Neural cell (in vitro differentiated cells): ENCODE measurements at regions not wholly inside any gene's neighbourhood (a gene's known extent, or its start where the extent isn't known, plus 50 kb on each side); places are given as distances from the start of the nearest gene placed in this dataset.
A peak's percentile ranks its signal among the peaks of the same experiment; 100 is the strongest.

Source experiments
- EP300 ChIP-seq: fragments of 450-650 bp; conservative IDR thresholded peaks from 2 replicates; pipeline ENCODE4 v1.6.1; 2014; ENCODE audit warnings: antibody characterized with exemption, mild to moderate bottlenecking, moderate library complexity; ENCODE audit not compliant: poor library complexity, severe bottlenecking
- POLR2AphosphoS5 ChIP-seq: IDR thresholded peaks from 2 replicates; pipeline ENCODE4 v1.6.1; 2012
- RAD21 ChIP-seq: fragments of 450-650 bp; conservative IDR thresholded peaks from 2 replicates; pipeline ENCODE4 v1.6.1; 2014; ENCODE audit warnings: antibody characterized with exemption, mild to moderate bottlenecking, moderate library complexity
- TF ChIP-seq, protein P1 (sequence below): fragments of 450-650 bp; IDR thresholded peaks from 2 replicates; pipeline ENCODE4 v1.5.1; 2014; ENCODE audit warnings: antibody characterized with exemption, mild to moderate bottlenecking, moderate library complexity; ENCODE audit not compliant: poor library complexity, severe bottlenecking

- TF ChIP-seq, protein P1, sequence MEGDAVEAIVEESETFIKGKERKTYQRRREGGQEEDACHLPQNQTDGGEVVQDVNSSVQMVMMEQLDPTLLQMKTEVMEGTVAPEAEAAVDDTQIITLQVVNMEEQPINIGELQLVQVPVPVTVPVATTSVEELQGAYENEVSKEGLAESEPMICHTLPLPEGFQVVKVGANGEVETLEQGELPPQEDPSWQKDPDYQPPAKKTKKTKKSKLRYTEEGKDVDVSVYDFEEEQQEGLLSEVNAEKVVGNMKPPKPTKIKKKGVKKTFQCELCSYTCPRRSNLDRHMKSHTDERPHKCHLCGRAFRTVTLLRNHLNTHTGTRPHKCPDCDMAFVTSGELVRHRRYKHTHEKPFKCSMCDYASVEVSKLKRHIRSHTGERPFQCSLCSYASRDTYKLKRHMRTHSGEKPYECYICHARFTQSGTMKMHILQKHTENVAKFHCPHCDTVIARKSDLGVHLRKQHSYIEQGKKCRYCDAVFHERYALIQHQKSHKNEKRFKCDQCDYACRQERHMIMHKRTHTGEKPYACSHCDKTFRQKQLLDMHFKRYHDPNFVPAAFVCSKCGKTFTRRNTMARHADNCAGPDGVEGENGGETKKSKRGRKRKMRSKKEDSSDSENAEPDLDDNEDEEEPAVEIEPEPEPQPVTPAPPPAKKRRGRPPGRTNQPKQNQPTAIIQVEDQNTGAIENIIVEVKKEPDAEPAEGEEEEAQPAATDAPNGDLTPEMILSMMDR = peak; percentile 8
- TF ChIP-seq POLR2AphosphoS5 (no peak), EP300 (no peak), RAD21 (no peak)
Measured at GRCh38 chr11:24437123-24437522, 59.7 kb upstream of the LUZP2 start.
